C4-2B (cell line): ENCODE measurements at regions not wholly inside any gene's neighbourhood (a gene's known extent, or its start where the extent isn't known, plus 50 kb on each side); places are given as distances from the start of the nearest gene placed in this dataset.
"Not testable (repeated sequence)": the region's sequence is repeated elsewhere in the genome, so short reads cannot be mapped to it uniquely, and the experiment has no call there.

Source experiments
- H3K27ac ChIP-seq: fragments of 450-650 bp; 2 replicates; pipeline ENCODE4 v1.5.1; 2017
- CTCF ChIP-seq: fragments of 450-650 bp; conservative IDR thresholded peaks from 2 replicates; pipeline ENCODE4 v1.5.1; 2017; ENCODE audit warnings: mild to moderate bottlenecking
- ZFX ChIP-seq: fragments of 450-650 bp; IDR thresholded peaks from 2 replicates; pipeline ENCODE4 v1.6.1; 2017

GRCh38 chr13:78491978-78492377, 111.4 kb downstream of the POU4F1 start:
- TF ChIP-seq CTCF, result no peak
- no peak for TF ChIP-seq ZFX
- H3K27ac ChIP-seq, result no peak overlapping the region

GRCh38 chr13:78490225-78490624, 113.1 kb downstream of the POU4F1 start:
- H3K27ac ChIP-seq, result not testable (repeated sequence)

GRCh38 chr13:78487707-78488106, 115.6 kb downstream of the POU4F1 start:
- H3K27ac ChIP-seq, result no peak overlapping the region
- TF ChIP-seq CTCF, result no peak
- TF ChIP-seq ZFX, result no peak

- H3K27ac ChIP-seq, result no peak overlapping the region
- TF ChIP-seq CTCF, result no peak
- no peak for TF ChIP-seq ZFX
These were observed 117.5 kb downstream of the POU4F1 start for GRCh38 chr13:78485803-78486202.

GRCh38 chr13:78478183-78478582, 125.2 kb downstream of the POU4F1 start:
- TF ChIP-seq CTCF (no peak), ZFX (no peak)
- no peak overlapping the region for H3K27ac ChIP-seq

- no peak overlapping the region for H3K27ac ChIP-seq
- TF ChIP-seq ZFX, result no peak
- TF ChIP-seq CTCF, result no peak
These were observed 126.4 kb downstream of the POU4F1 start for GRCh38 chr13:78476910-78477309.

- H3K27ac ChIP-seq, result no peak overlapping the region
- TF ChIP-seq CTCF (no peak), ZFX (no peak)
These were observed 134.7 kb downstream of the POU4F1 start for GRCh38 chr13:78468621-78469020.

- TF ChIP-seq CTCF (no peak), ZFX (no peak)
These were observed 138.1 kb downstream of the POU4F1 start for GRCh38 chr13:78465250-78465649.

More at GRCh38 chr13:78465250-78465649, 138.1 kb downstream of the POU4F1 start:
- no peak overlapping the region for H3K27ac ChIP-seq
